ENCODE measurements at regions not wholly inside any gene's neighbourhood (a gene's known extent, or its start where the extent isn't known, plus 50 kb on each side); places are given as distances from the start of the nearest gene placed in this dataset.
A peak's percentile ranks its signal among the peaks of the same experiment; 100 is the strongest.

- H3K27me3 ChIP-seq (ENCODE audit: control insufficient read depth, insufficient read depth, low read length): peaks cover 14% of the 10 kb centered on the region
- no peak overlapping the region for H3K4me3 ChIP-seq (ENCODE audit: low read length)
- H3K9ac ChIP-seq (ENCODE audit: low read depth, low read length): no peak overlapping the region
- H3K36me3 ChIP-seq (ENCODE audit: insufficient read depth, low read length): no peaks in the 10 kb centered on the region
- H3K4me2 ChIP-seq (ENCODE audit: low read length): no peak overlapping the region
- H3K4me1 ChIP-seq (ENCODE audit: control insufficient read depth, insufficient read depth, low read length): no peaks in the 10 kb centered on the region
- H3K9me3 ChIP-seq (replicated peaks; ENCODE audit: low read length): no peaks in the 10 kb centered on the region
Measured at GRCh38 chr11:26137651-26138050, 194.3 kb upstream of the ANO3 start.

DNA sequence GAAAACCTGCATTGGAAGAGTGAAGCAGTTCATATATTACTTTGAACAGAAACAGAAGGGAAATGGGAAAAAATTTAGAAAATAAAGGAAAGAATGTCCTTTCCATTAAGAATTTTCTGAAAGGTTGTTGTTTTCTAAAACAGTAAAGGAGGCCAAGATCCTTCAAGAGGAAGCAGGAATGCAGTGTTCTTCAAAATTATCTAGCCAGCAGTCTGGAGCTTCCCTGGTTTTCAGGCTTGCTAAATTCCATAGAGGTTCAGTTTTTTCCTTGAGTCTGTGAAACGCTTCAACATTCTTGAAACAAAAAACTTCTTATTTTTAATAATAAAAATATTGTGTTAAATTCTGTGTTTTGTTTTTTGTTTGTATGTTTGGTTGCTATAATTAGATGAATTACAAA lies 189.0 kb upstream of the ANO3 start:
- Histone ChIP-seq H3K4me1 (ENCODE audit: control insufficient read depth, insufficient read depth, low read length) (no peaks in the 10 kb centered on the region), H3K36me3 (ENCODE audit: insufficient read depth, low read length) (no peaks in the 10 kb centered on the region), H3K9me3 (replicated peaks; ENCODE audit: low read length) (no peaks in the 10 kb centered on the region), H3K4me2 (ENCODE audit: low read length) (no peak overlapping the region), H3K4me3 (ENCODE audit: low read length) (no peak overlapping the region), H3K9ac (ENCODE audit: low read depth, low read length) (no peak overlapping the region), H3K27me3 (ENCODE audit: control insufficient read depth, insufficient read depth, low read length) (peaks cover 7% of the 10 kb centered on the region)

GRCh38 chr11:26143566-26144290 lies 188.2 kb upstream of the ANO3 start:
- no peaks in the 10 kb centered on the region for H3K9me3 ChIP-seq (replicated peaks; ENCODE audit: low read length)
- H3K4me1 ChIP-seq (ENCODE audit: control insufficient read depth, insufficient read depth, low read length): no peaks in the 10 kb centered on the region
- peaks cover 3% of the 10 kb centered on the region for H3K27me3 ChIP-seq (ENCODE audit: control insufficient read depth, insufficient read depth, low read length)
- no peak overlapping the region for H3K4me3 ChIP-seq (ENCODE audit: low read length)
- no peak overlapping the region for H3K9ac ChIP-seq (ENCODE audit: low read depth, low read length)
- H3K4me2 ChIP-seq (ENCODE audit: low read length): no peak overlapping the region
- no peaks in the 10 kb centered on the region for H3K36me3 ChIP-seq (ENCODE audit: insufficient read depth, low read length)

DNA sequence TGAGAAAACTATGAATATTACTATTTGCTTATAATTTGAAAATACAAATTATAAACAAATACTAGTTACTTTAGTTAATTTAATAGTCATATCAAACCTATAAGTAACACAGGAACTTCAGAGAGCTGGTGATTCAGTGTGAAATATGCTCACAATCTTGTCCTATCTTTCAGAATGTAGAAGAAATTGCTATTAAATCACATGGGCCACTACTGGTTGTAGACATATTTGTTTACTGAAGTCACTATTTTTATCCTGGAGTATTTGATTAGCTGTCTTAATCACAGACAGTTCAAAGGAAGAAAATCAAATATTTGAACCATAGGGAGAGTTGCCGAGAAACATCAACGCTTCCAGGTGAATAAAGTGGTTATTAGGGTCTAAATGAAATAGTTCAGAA lies 187.6 kb upstream of the ANO3 start:
- no peaks in the 10 kb centered on the region for H3K36me3 ChIP-seq (ENCODE audit: insufficient read depth, low read length)
- H3K9me3 ChIP-seq (replicated peaks; ENCODE audit: low read length): no peaks in the 10 kb centered on the region
- H3K27me3 ChIP-seq (ENCODE audit: control insufficient read depth, insufficient read depth, low read length): peaks cover 3% of the 10 kb centered on the region
- H3K4me2 ChIP-seq (ENCODE audit: low read length): no peak overlapping the region
- no peaks in the 10 kb centered on the region for H3K4me1 ChIP-seq (ENCODE audit: control insufficient read depth, insufficient read depth, low read length)
- H3K9ac ChIP-seq (ENCODE audit: low read depth, low read length): no peak overlapping the region
- no peak overlapping the region for H3K4me3 ChIP-seq (ENCODE audit: low read length)

DNA sequence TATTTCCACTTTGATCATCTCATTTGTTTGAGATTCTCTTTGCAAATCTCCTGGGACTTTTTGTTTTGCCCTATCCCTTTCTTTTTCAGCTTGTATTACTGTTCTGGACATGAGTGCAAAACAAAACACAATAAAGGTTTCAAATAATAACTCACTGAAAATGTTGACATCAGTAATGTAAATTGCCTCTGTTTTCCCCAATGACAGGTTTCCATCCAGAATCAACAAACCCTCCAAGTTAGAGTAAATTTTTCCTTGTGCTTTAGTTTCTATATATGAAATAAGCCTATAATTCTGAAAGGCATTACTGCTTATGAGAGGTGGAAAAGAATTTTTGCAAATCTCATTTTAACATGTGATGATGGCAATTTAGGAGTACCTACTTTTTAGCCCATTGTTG lies 187.0 kb upstream of the ANO3 start:
- no peak overlapping the region for H3K9ac ChIP-seq (ENCODE audit: low read depth, low read length)
- H3K36me3 ChIP-seq (ENCODE audit: insufficient read depth, low read length): no peaks in the 10 kb centered on the region
- H3K9me3 ChIP-seq (replicated peaks; ENCODE audit: low read length): no peaks in the 10 kb centered on the region
- no peak overlapping the region for H3K4me2 ChIP-seq (ENCODE audit: low read length)
- peaks cover 3% of the 10 kb centered on the region for H3K27me3 ChIP-seq (ENCODE audit: control insufficient read depth, insufficient read depth, low read length)
- no peak overlapping the region for H3K4me3 ChIP-seq (ENCODE audit: low read length)
- H3K4me1 ChIP-seq (ENCODE audit: control insufficient read depth, insufficient read depth, low read length): no peaks in the 10 kb centered on the region

DNA sequence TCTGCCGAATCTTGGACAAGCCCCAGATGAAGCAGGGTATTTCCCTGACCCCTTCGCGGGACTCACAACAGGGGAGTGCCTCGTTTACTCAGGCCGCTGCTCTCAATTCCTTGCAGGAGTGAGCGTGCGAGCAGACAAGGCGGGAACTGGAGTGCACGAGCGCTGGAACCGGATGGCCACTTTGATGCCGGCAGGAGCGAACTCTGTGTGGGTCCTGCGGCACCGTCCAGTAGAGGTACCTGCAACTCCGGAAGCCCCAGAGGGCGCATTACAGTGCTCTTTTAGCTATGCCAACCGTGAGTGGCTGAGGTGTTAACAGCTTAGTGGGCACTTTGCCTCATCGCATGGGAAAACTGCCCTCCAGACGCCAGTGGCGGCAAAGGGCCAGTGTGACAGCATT lies 182.3 kb upstream of the ANO3 start:
- Histone ChIP-seq H3K4me2 (ENCODE audit: low read length) (no peak overlapping the region), H3K27me3 (ENCODE audit: control insufficient read depth, insufficient read depth, low read length) (no peaks in the 10 kb centered on the region), H3K36me3 (ENCODE audit: insufficient read depth, low read length) (no peaks in the 10 kb centered on the region), H3K4me1 (ENCODE audit: control insufficient read depth, insufficient read depth, low read length) (no peaks in the 10 kb centered on the region), H3K9me3 (replicated peaks; ENCODE audit: low read length) (no peaks in the 10 kb centered on the region), H3K4me3 (ENCODE audit: low read length) (no peak overlapping the region), H3K9ac (ENCODE audit: low read depth, low read length) (no peak overlapping the region)

DNA sequence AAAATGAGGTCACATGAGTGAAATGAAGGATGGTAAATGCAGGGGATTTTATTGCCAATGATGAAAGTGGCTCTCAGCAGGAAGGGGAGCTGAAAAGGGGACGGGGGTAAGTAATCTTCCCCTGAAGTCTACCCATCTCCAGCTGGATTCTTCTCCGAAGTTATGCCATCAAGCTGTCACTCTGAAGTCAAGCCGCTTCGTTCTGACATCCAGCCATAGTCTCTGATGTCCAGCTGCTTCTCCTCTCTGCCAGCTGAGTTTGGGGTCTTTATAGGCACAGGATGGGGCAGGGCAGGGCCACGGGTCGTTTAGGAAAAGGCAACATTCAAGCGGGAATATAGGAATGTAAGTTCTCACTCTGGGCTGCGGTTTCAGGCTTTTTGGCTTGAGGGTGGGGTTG lies 181.9 kb upstream of the ANO3 start:
- no peak overlapping the region for H3K4me2 ChIP-seq (ENCODE audit: low read length)
- H3K9me3 ChIP-seq (replicated peaks; ENCODE audit: low read length): no peaks in the 10 kb centered on the region
- H3K36me3 ChIP-seq (ENCODE audit: insufficient read depth, low read length): no peaks in the 10 kb centered on the region
- H3K27me3 ChIP-seq (ENCODE audit: control insufficient read depth, insufficient read depth, low read length): no peaks in the 10 kb centered on the region
- no peak overlapping the region for H3K4me3 ChIP-seq (ENCODE audit: low read length)
- no peaks in the 10 kb centered on the region for H3K4me1 ChIP-seq (ENCODE audit: control insufficient read depth, insufficient read depth, low read length)
- no peak overlapping the region for H3K9ac ChIP-seq (ENCODE audit: low read depth, low read length)

DNA sequence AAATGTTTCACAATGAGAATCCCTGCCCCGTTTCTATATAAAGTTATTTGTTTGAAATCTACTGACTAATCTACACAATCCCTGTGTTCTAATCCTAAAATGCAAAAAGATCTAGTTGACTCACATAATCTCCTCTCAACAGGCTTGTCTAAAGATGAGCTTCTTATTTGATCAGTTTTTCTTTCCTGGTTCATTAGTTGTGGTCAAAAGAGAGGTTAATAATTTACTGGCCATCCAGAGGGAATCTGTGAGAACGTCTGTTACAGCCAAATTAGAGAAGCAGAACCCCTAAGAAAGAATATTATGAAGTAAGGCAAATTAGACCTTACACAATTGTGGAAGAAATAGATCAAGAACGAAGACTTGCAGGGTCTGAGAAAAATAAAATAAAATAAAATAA lies 173.7 kb upstream of the ANO3 start:
- Histone ChIP-seq H3K4me2 (ENCODE audit: low read length) (no peak overlapping the region), H3K27me3 (ENCODE audit: control insufficient read depth, insufficient read depth, low read length) (peaks cover 17% of the 10 kb centered on the region), H3K36me3 (ENCODE audit: insufficient read depth, low read length) (no peaks in the 10 kb centered on the region), H3K4me3 (ENCODE audit: low read length) (no peak overlapping the region), H3K9me3 (replicated peaks; ENCODE audit: low read length) (no peaks in the 10 kb centered on the region), H3K9ac (ENCODE audit: low read depth, low read length) (no peak overlapping the region), H3K4me1 (ENCODE audit: control insufficient read depth, insufficient read depth, low read length) (no peaks in the 10 kb centered on the region)

DNA sequence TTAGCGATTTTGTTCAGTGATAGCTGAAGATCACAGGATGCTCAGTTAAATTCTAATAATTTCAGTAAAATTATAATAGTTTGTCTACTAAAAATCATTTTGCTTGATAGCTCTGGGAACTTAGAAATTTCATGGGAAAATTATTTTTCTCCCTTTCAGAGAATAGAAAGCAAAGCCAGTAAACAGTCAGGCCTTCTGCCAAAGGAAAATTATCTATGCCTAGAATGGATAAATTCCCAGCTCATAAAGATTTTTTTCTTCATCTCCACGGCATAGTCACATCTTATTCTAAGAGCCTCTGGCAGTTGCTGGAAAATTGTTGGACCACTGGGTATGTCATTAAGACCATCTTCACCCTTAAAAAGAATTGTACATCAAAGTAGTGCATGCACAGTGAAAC lies 169.6 kb upstream of the ANO3 start:
- Histone ChIP-seq H3K9me3 (replicated peaks; ENCODE audit: low read length) (no peaks in the 10 kb centered on the region), H3K4me2 (ENCODE audit: low read length) (no peak overlapping the region), H3K4me3 (ENCODE audit: low read length) (no peak overlapping the region), H3K4me1 (ENCODE audit: control insufficient read depth, insufficient read depth, low read length) (no peaks in the 10 kb centered on the region), H3K27me3 (ENCODE audit: control insufficient read depth, insufficient read depth, low read length) (peaks cover 15% of the 10 kb centered on the region), H3K36me3 (ENCODE audit: insufficient read depth, low read length) (no peaks in the 10 kb centered on the region), H3K9ac (ENCODE audit: low read depth, low read length) (no peak overlapping the region)

GRCh38 chr11:26186389-26186788 lies 145.5 kb upstream of the ANO3 start:
- no peaks in the 10 kb centered on the region for H3K27me3 ChIP-seq (ENCODE audit: control insufficient read depth, insufficient read depth, low read length)
- H3K4me3 ChIP-seq (ENCODE audit: low read length): no peak overlapping the region
- no peak overlapping the region for H3K4me2 ChIP-seq (ENCODE audit: low read length)
- no peaks in the 10 kb centered on the region for H3K9me3 ChIP-seq (replicated peaks; ENCODE audit: low read length)
- peaks cover 21% of the 10 kb centered on the region for H3K4me1 ChIP-seq (ENCODE audit: control insufficient read depth, insufficient read depth, low read length)
- H3K9ac ChIP-seq (ENCODE audit: low read depth, low read length): no peak overlapping the region
- H3K36me3 ChIP-seq (ENCODE audit: insufficient read depth, low read length): no peaks in the 10 kb centered on the region

DNA sequence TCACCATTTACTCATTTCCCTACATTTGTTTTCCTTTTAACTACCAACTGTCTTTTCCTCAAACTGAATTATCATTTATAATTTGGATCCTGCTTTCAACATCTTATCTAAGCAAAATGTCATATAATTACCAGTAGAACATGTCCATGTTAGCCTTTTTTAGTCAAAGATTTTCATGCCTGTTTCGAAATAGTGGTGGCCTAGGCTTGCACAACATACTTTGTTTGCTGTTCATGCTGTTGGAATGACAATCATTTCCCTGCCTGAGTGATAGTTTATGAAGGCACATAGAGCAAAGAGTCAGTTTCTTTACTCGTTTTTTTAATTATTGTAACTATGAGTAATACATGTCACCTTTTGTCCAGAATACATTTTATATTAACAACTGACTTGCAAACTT lies 144.3 kb upstream of the ANO3 start:
- H3K27me3 ChIP-seq (ENCODE audit: control insufficient read depth, insufficient read depth, low read length): no peaks in the 10 kb centered on the region
- H3K9me3 ChIP-seq (replicated peaks; ENCODE audit: low read length): no peaks in the 10 kb centered on the region
- H3K4me3 ChIP-seq (ENCODE audit: low read length): no peak overlapping the region
- H3K36me3 ChIP-seq (ENCODE audit: insufficient read depth, low read length): no peaks in the 10 kb centered on the region
- peaks cover 21% of the 10 kb centered on the region for H3K4me1 ChIP-seq (ENCODE audit: control insufficient read depth, insufficient read depth, low read length)
- H3K9ac ChIP-seq (ENCODE audit: low read depth, low read length): no peak overlapping the region
- H3K4me2 ChIP-seq (ENCODE audit: low read length): peak overlapping the region; percentile 39

DNA sequence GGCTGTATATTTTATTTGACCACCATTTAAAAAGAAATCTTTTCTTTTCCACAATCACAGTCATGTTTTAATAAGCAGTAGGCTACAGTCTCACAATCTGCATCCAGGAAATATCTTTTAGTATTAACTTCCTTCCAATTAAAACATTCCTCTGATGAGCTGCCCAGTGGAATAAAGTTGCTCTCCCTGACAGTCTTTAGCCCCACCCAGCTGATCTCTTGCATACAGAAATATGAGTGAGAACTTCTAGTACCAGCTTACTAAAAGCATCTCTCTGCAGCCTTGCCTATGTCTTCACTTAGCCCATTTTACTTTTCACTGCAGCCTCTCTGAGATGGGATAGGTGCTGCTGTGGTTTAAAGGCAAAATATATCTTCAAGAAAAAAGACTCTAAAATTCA lies 143.4 kb upstream of the ANO3 start:
- peaks cover 21% of the 10 kb centered on the region for H3K4me1 ChIP-seq (ENCODE audit: control insufficient read depth, insufficient read depth, low read length)
- no peaks in the 10 kb centered on the region for H3K36me3 ChIP-seq (ENCODE audit: insufficient read depth, low read length)
- no peak overlapping the region for H3K4me3 ChIP-seq (ENCODE audit: low read length)
- peak overlapping the region; percentile 2 for H3K4me2 ChIP-seq (ENCODE audit: low read length)
- no peaks in the 10 kb centered on the region for H3K27me3 ChIP-seq (ENCODE audit: control insufficient read depth, insufficient read depth, low read length)
- H3K9ac ChIP-seq (ENCODE audit: low read depth, low read length): no peak overlapping the region
- H3K9me3 ChIP-seq (replicated peaks; ENCODE audit: low read length): no peaks in the 10 kb centered on the region
